IMR-90 (cell line): ENCODE measurements at regions not wholly inside any gene's neighbourhood (a gene's known extent, or its start where the extent isn't known, plus 50 kb on each side); places are given as distances from the start of the nearest gene placed in this dataset.

Experiments used
- ATAC-seq: fragments of 200-7000 bp; cut with Tn5 transposase; 2 replicates; pipeline ENCODE4 v1.9.1; 2020; ENCODE audit warnings: low read depth, mild to moderate bottlenecking, moderate library complexity
- BruUV-seq: library from RNA; stranded (reverse); fragments of 400-500 nt; replicated peaks from 2 replicates; lab custom pipeline; 2021; lab: Mats Ljungman, UMichigan
- CTCF ChIA-PET: fragments of 300-600 bp; formaldehyde crosslinking; extraction: SDS; loops from one replicate; lab custom pipeline; 2021; ENCODE audit warnings: antibody characterized with exemption; lab: Yijun Ruan, JAX
- POLR2A ChIA-PET: fragments of 300-600 bp; sonication (Branson Sonifier 250); formaldehyde crosslinking; loops from one replicate; lab custom pipeline; 2022; ENCODE audit warnings: antibody characterized with exemption; ENCODE audit not compliant: unreplicated experiment; lab: Charles Lee
- DNase-seq: peaks from one replicate; pipeline ENCODE4 v3.0.0; 2013
- H2AFZ ChIP-seq: replicated peaks from 2 replicates; pipeline ENCODE3; 2013; ENCODE audit warnings: low read length, mild to moderate bottlenecking; ENCODE audit not compliant: poor library complexity
- H2AK5ac ChIP-seq: 2 replicates; pipeline ENCODE4 v1.6.1; 2013; ENCODE audit warnings: low read depth, low read length, inconsistent platforms
- H2AK9ac ChIP-seq: replicated peaks from 2 replicates; pipeline ENCODE3; 2013; ENCODE audit warnings: mild to moderate bottlenecking, low read depth, low read length, moderate library complexity; ENCODE audit not compliant: poor library complexity
- H2BK120ac ChIP-seq: 2 replicates; pipeline ENCODE4 v1.6.1; 2013; ENCODE audit warnings: low read depth, low read length, inconsistent platforms
- H2BK15ac ChIP-seq: 3 replicates; pipeline ENCODE4 v1.6.1; 2013; ENCODE audit warnings: low read depth, low read length, inconsistent platforms
- H2BK20ac ChIP-seq: 2 replicates; pipeline ENCODE4 v1.6.1; 2013; ENCODE audit warnings: low read depth, mild to moderate bottlenecking, inconsistent platforms, low read length, moderate library complexity
- H2BK5ac ChIP-seq: 2 replicates; pipeline ENCODE4 v1.6.1; 2013; ENCODE audit warnings: mild to moderate bottlenecking, low read depth, low read length, inconsistent platforms; ENCODE audit not compliant: poor library complexity, severe bottlenecking
- H3K14ac ChIP-seq: replicated peaks from 2 replicates; pipeline ENCODE4 v1.6.1; 2013; ENCODE audit warnings: low read depth, low read length, inconsistent platforms
- H3K18ac ChIP-seq: 2 replicates; pipeline ENCODE4 v1.6.1; 2013; ENCODE audit warnings: low read depth, low read length, control low read depth
- H3K23ac ChIP-seq: 2 replicates; pipeline ENCODE4 v1.6.1; 2013; ENCODE audit warnings: low read depth, low read length, inconsistent platforms
- H3K27ac ChIP-seq: 2 replicates; pipeline ENCODE4 v1.5.1; 2013; ENCODE audit warnings: mild to moderate bottlenecking, control low read depth, low read length; ENCODE audit not compliant: insufficient read depth
- H3K27me3 ChIP-seq: 2 replicates; pipeline ENCODE4 v1.6.1; 2013; ENCODE audit warnings: low read length; ENCODE audit not compliant: control insufficient read depth, insufficient read depth
- H3K36me3 ChIP-seq: 2 replicates; pipeline ENCODE4 v1.6.1; 2013; ENCODE audit warnings: low read length, mixed read lengths; ENCODE audit not compliant: control insufficient read depth, insufficient read depth
- H3K4ac ChIP-seq: 2 replicates; pipeline ENCODE4 v1.6.1; 2013; ENCODE audit warnings: low read depth, low read length, inconsistent platforms
- H3K4me1 ChIP-seq: 2 replicates; pipeline ENCODE4 v1.6.1; 2013; ENCODE audit warnings: low read length, mixed read lengths; ENCODE audit not compliant: control insufficient read depth, insufficient read depth
- H3K4me2 ChIP-seq: 2 replicates; pipeline ENCODE4 v1.6.1; 2013; ENCODE audit warnings: low read depth, mild to moderate bottlenecking, control low read depth, low read length, moderate library complexity
- H3K4me3 ChIP-seq: 2 replicates; pipeline ENCODE4 v1.5.1; 2013; ENCODE audit warnings: low read depth, mild to moderate bottlenecking, control low read depth, low read length, moderate library complexity; ENCODE audit not compliant: insufficient read depth
- H3K56ac ChIP-seq: 2 replicates; pipeline ENCODE4 v1.6.1; 2013; ENCODE audit warnings: low read length, inconsistent platforms; ENCODE audit not compliant: insufficient read depth; ENCODE audit errors: extremely low read depth
- H3K79me1 ChIP-seq, 2 experiments: 2 replicates each; pipeline ENCODE4 v1.6.1; 2013; ENCODE audit warnings: low read length in 2 of 2, inconsistent platforms in 1 of 2, low read depth in 1 of 2
- H3K9ac ChIP-seq: 2 replicates; pipeline ENCODE4 v1.6.1; 2013; ENCODE audit warnings: low read depth, low read length, control low read depth
- H3K9me1 ChIP-seq: 2 replicates; pipeline ENCODE4 v1.6.1; 2013; ENCODE audit warnings: low read length, inconsistent platforms; ENCODE audit not compliant: insufficient read depth
- H3K9me3 ChIP-seq: 2 replicates; pipeline ENCODE4 v1.6.1; 2013; ENCODE audit warnings: low read length; ENCODE audit not compliant: control insufficient read depth, insufficient read depth
- H4K20me1 ChIP-seq: 2 replicates; pipeline ENCODE4 v1.6.1; 2013; ENCODE audit warnings: low read length, inconsistent platforms; ENCODE audit not compliant: insufficient read depth
- H4K5ac ChIP-seq: 2 replicates; pipeline ENCODE4 v1.6.1; 2013; ENCODE audit warnings: mild to moderate bottlenecking, low read depth, low read length, control low read depth
- H4K8ac ChIP-seq, 2 experiments: 2 replicates each; pipeline ENCODE4 v1.6.1; 2013; ENCODE audit warnings: low read depth in 2 of 2, low read length in 2 of 2, control low read depth in 1 of 2, inconsistent platforms in 1 of 2
- H4K91ac ChIP-seq: 2 replicates; pipeline ENCODE4 v1.6.1; 2013; ENCODE audit warnings: low read depth, low read length, inconsistent platforms; ENCODE audit not compliant: insufficient read depth
- BHLHE40 ChIP-seq: fragments of 150-350 bp; IDR thresholded peaks from 2 replicates; pipeline ENCODE4 v1.6.1; 2016; ENCODE audit warnings: mild to moderate bottlenecking, low read depth, low read length
- CEBPB ChIP-seq: IDR thresholded peaks from 2 replicates; pipeline ENCODE4 v1.6.1; 2012; ENCODE audit warnings: low read depth, low read length, improper control_type of control experiment
- CHD1 ChIP-seq: IDR thresholded peaks from 2 replicates; pipeline ENCODE4 v1.6.1; 2012; ENCODE audit warnings: low read depth, low read length, improper control_type of control experiment
- ELK1 ChIP-seq: fragments of 150-350 bp; IDR thresholded peaks from 2 replicates; pipeline ENCODE4 v1.6.1; 2016; ENCODE audit warnings: low read depth, mild to moderate bottlenecking, low read length, moderate library complexity, borderline replicate concordance
- FOS ChIP-seq: fragments of 150-350 bp; IDR thresholded peaks from 2 replicates; pipeline ENCODE4 v1.6.1; 2016; ENCODE audit warnings: low read depth, low read length
- MAZ ChIP-seq: IDR thresholded peaks from 2 replicates; pipeline ENCODE4 v1.6.1; 2012; ENCODE audit warnings: low read depth, mild to moderate bottlenecking, low read length, improper control_type of control experiment, moderate library complexity, borderline replicate concordance
- MXI1 ChIP-seq: IDR thresholded peaks from 2 replicates; pipeline ENCODE4 v1.6.1; 2012; ENCODE audit warnings: low read depth, mild to moderate bottlenecking, low read length, moderate library complexity, borderline replicate concordance
- RCOR1 ChIP-seq: IDR thresholded peaks from 2 replicates; pipeline ENCODE4 v1.6.1; 2012; ENCODE audit warnings: mild to moderate bottlenecking, low read length, improper control_type of control experiment; ENCODE audit not compliant: insufficient replicate concordance
- RFX5 ChIP-seq: IDR thresholded peaks from 2 replicates; pipeline ENCODE4 v1.8.0; 2012; ENCODE audit warnings: low read depth, mild to moderate bottlenecking, low read length, moderate library complexity
- USF2 ChIP-seq: fragments of 150-350 bp; IDR thresholded peaks from 2 replicates; pipeline ENCODE4 v1.6.1; 2017; ENCODE audit warnings: mild to moderate bottlenecking, antibody characterized with exemption, low read length, low read depth
- WGBS, 2 experiments: methylation state at CpG; one replicate each; pipeline versions ENCODE4 v1.1.5 to v1.1.7; 2013; ENCODE audit warnings: missing lambda C conversion rate in 2 of 2; ENCODE audit not compliant: insufficient read length in 1 of 2; ENCODE audit errors: extremely low coverage in 2 of 2; 5-methylcytosine and 5-hydroxymethylcytosine counted together
- dilution Hi-C: fragments of 300-500 bp; cut with HindIII; formaldehyde crosslinking; loops from one replicate; pipeline ENCODE4 v1.14.3; 2018; ENCODE audit warnings: low sequenced_read_pairs; ENCODE audit not compliant: unreplicated experiment
- in situ Hi-C: fragments of 300-500 bp; cut with MboI; formaldehyde crosslinking; loops from 3 replicates; pipeline ENCODE4 v1.14.3; 2019; ENCODE audit warnings: low sequenced_read_pairs, inconsistent platforms, mixed read lengths
- intact Hi-C: fragments of 100-400 bp; cut with micrococcal nuclease; formaldehyde crosslinking; loops from 2 replicates; pipeline ENCODE4 v1.10.0; 2022

- no peaks in the 10 kb centered on the region for H3K36me3 ChIP-seq
- no peaks in the 10 kb centered on the region for H3K27me3 ChIP-seq
- dilution Hi-C loops (no loop called here), in situ Hi-C loops (no loop called here), intact Hi-C loops (no loop called here)
- H3K56ac ChIP-seq = no peak overlapping the region
- H4K5ac ChIP-seq = no peak overlapping the region
- H2BK15ac ChIP-seq = no peak overlapping the region
- no peak overlapping the region for H2AK5ac ChIP-seq
- H2BK120ac ChIP-seq = no peak overlapping the region
- no peak overlapping the region for H3K9ac ChIP-seq
- no peak overlapping the region for H3K4me3 ChIP-seq
- no peak overlapping the region for H2AK9ac ChIP-seq
- H3K4me2 ChIP-seq = no peak overlapping the region
- H3K4ac ChIP-seq = no peak overlapping the region
- H3K18ac ChIP-seq = no peak overlapping the region
- H2BK20ac ChIP-seq = no peak overlapping the region
- H3K4me1 ChIP-seq = no peaks in the 10 kb centered on the region
- WGBS, 2 experiments = no CpG with 5 or more reads among the region's 1 CpG
- ATAC-seq = no peak
- CTCF ChIA-PET = no interaction called here
- POLR2A ChIA-PET = no interaction called here
- H3K14ac ChIP-seq = no peak overlapping the region
- H2AFZ ChIP-seq = no peak overlapping the region
- no peak overlapping the region for H4K91ac ChIP-seq
- no peak overlapping the region for H3K23ac ChIP-seq
- no peaks in the 10 kb centered on the region for H3K79me1 ChIP-seq
- TF ChIP-seq BHLHE40 (no peak), MXI1 (no peak), CHD1 (no peak), RCOR1 (no peak), FOS (no peak), CEBPB (no peak), RFX5 (no peak), USF2 (no peak), ELK1 (no peak), MAZ (no peak)
- no peaks in the 10 kb centered on the region for H4K20me1 ChIP-seq
- DNase-seq = no peak
- peaks cover 8% of the 10 kb centered on the region for H3K9me3 ChIP-seq
- no peak overlapping the region for H4K8ac ChIP-seq
- H2BK5ac ChIP-seq = no peak overlapping the region
- no TSS peak for BruUV-seq
- no peak overlapping the region for H3K27ac ChIP-seq
- no peaks in the 10 kb centered on the region for H3K9me1 ChIP-seq
These were observed 106.8 kb downstream of the ZNF519 start for GRCh38 chr18:14025306-14025940.
